SK-N-SH (cell line): ENCODE measurements at regions not wholly inside any gene's neighbourhood (a gene's known extent, or its start where the extent isn't known, plus 50 kb on each side); places are given as distances from the start of the nearest gene placed in this dataset.

Source experiments
- POLR2AphosphoS5 ChIP-seq: IDR thresholded peaks from 2 replicates; pipeline ENCODE4 v1.6.1; 2012; ENCODE audit warnings: low read depth, low read length
- YY1 ChIP-seq: IDR thresholded peaks from 2 replicates; pipeline ENCODE4 v1.4.0; 2012; ENCODE audit warnings: low read depth, mild to moderate bottlenecking
- TF ChIP-seq, protein P1 (sequence below): fragments of 200-600 bp; sonication (generic); IDR thresholded peaks from 2 replicates; pipeline ENCODE4 v1.6.1; 2017; ENCODE audit warnings: antibody characterized with exemption, mild to moderate bottlenecking, moderate library complexity

DNA sequence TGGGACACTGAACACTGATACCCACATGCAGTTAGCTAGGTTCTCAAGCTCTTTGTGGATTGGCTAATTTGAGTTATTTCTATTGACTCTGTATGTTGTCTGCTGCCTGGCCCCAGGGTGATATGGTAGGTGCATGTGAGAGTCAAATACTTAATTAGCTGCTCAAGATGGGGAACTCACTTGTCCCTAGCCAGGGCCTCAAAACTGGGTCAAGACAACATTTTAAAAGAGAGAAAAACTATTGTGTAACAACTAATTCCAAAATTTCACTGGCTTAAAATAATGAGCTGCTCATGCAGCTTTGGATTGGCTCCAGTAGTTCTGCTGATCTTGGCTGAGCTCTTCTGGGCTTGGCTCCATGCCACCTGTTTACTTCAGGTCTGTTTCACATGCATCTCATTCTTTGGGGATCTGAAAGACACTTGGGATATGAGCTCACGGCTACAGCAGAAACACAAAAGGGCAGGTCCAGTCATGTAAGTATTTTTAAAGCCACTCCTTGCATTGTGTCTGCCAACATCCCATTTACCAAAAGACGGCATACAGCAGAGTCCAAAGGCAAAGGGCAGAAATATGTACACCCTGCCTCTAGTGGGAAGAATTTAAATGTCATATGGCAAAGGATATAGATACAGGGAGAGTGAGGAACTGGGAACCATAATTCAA is 716.8 kb downstream of the SUCLG1 start:
- TF ChIP-seq POLR2AphosphoS5 (no peak), YY1 (no peak)
- TF ChIP-seq, protein P1, sequence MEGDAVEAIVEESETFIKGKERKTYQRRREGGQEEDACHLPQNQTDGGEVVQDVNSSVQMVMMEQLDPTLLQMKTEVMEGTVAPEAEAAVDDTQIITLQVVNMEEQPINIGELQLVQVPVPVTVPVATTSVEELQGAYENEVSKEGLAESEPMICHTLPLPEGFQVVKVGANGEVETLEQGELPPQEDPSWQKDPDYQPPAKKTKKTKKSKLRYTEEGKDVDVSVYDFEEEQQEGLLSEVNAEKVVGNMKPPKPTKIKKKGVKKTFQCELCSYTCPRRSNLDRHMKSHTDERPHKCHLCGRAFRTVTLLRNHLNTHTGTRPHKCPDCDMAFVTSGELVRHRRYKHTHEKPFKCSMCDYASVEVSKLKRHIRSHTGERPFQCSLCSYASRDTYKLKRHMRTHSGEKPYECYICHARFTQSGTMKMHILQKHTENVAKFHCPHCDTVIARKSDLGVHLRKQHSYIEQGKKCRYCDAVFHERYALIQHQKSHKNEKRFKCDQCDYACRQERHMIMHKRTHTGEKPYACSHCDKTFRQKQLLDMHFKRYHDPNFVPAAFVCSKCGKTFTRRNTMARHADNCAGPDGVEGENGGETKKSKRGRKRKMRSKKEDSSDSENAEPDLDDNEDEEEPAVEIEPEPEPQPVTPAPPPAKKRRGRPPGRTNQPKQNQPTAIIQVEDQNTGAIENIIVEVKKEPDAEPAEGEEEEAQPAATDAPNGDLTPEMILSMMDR: no peak
